IMR-90 (cell line): ENCODE measurements at regions not wholly inside any gene's neighbourhood (a gene's known extent, or its start where the extent isn't known, plus 50 kb on each side); places are given as distances from the start of the nearest gene placed in this dataset.

Experiments used
- ATAC-seq: fragments of 200-7000 bp; cut with Tn5 transposase; 2 replicates; pipeline ENCODE4 v1.9.1; 2020; ENCODE audit warnings: low read depth, mild to moderate bottlenecking, moderate library complexity
- BruUV-seq: library from RNA; stranded (reverse); fragments of 400-500 nt; replicated peaks from 2 replicates; lab custom pipeline; 2021; lab: Mats Ljungman, UMichigan
- CTCF ChIA-PET: fragments of 300-600 bp; formaldehyde crosslinking; extraction: SDS; loops from one replicate; lab custom pipeline; 2021; ENCODE audit warnings: antibody characterized with exemption; lab: Yijun Ruan, JAX
- POLR2A ChIA-PET: fragments of 300-600 bp; sonication (Branson Sonifier 250); formaldehyde crosslinking; loops from one replicate; lab custom pipeline; 2022; ENCODE audit warnings: antibody characterized with exemption; ENCODE audit not compliant: unreplicated experiment; lab: Charles Lee
- DNase-seq: peaks from one replicate; pipeline ENCODE4 v3.0.0; 2013
- H2AFZ ChIP-seq: replicated peaks from 2 replicates; pipeline ENCODE3; 2013; ENCODE audit warnings: low read length, mild to moderate bottlenecking; ENCODE audit not compliant: poor library complexity
- H2AK5ac ChIP-seq: 2 replicates; pipeline ENCODE4 v1.6.1; 2013; ENCODE audit warnings: low read depth, low read length, inconsistent platforms
- H2AK9ac ChIP-seq: replicated peaks from 2 replicates; pipeline ENCODE3; 2013; ENCODE audit warnings: mild to moderate bottlenecking, low read depth, low read length, moderate library complexity; ENCODE audit not compliant: poor library complexity
- H2BK120ac ChIP-seq: 2 replicates; pipeline ENCODE4 v1.6.1; 2013; ENCODE audit warnings: low read depth, low read length, inconsistent platforms
- H2BK15ac ChIP-seq: 3 replicates; pipeline ENCODE4 v1.6.1; 2013; ENCODE audit warnings: low read depth, low read length, inconsistent platforms
- H2BK20ac ChIP-seq: 2 replicates; pipeline ENCODE4 v1.6.1; 2013; ENCODE audit warnings: low read depth, mild to moderate bottlenecking, inconsistent platforms, low read length, moderate library complexity
- H2BK5ac ChIP-seq: 2 replicates; pipeline ENCODE4 v1.6.1; 2013; ENCODE audit warnings: mild to moderate bottlenecking, low read depth, low read length, inconsistent platforms; ENCODE audit not compliant: poor library complexity, severe bottlenecking
- H3K14ac ChIP-seq: replicated peaks from 2 replicates; pipeline ENCODE4 v1.6.1; 2013; ENCODE audit warnings: low read depth, low read length, inconsistent platforms
- H3K18ac ChIP-seq: 2 replicates; pipeline ENCODE4 v1.6.1; 2013; ENCODE audit warnings: low read depth, low read length, control low read depth
- H3K23ac ChIP-seq: 2 replicates; pipeline ENCODE4 v1.6.1; 2013; ENCODE audit warnings: low read depth, low read length, inconsistent platforms
- H3K27ac ChIP-seq: 2 replicates; pipeline ENCODE4 v1.5.1; 2013; ENCODE audit warnings: mild to moderate bottlenecking, control low read depth, low read length; ENCODE audit not compliant: insufficient read depth
- H3K27me3 ChIP-seq: 2 replicates; pipeline ENCODE4 v1.6.1; 2013; ENCODE audit warnings: low read length; ENCODE audit not compliant: control insufficient read depth, insufficient read depth
- H3K36me3 ChIP-seq: 2 replicates; pipeline ENCODE4 v1.6.1; 2013; ENCODE audit warnings: low read length, mixed read lengths; ENCODE audit not compliant: control insufficient read depth, insufficient read depth
- H3K4ac ChIP-seq: 2 replicates; pipeline ENCODE4 v1.6.1; 2013; ENCODE audit warnings: low read depth, low read length, inconsistent platforms
- H3K4me1 ChIP-seq: 2 replicates; pipeline ENCODE4 v1.6.1; 2013; ENCODE audit warnings: low read length, mixed read lengths; ENCODE audit not compliant: control insufficient read depth, insufficient read depth
- H3K4me2 ChIP-seq: 2 replicates; pipeline ENCODE4 v1.6.1; 2013; ENCODE audit warnings: low read depth, mild to moderate bottlenecking, control low read depth, low read length, moderate library complexity
- H3K4me3 ChIP-seq: 2 replicates; pipeline ENCODE4 v1.5.1; 2013; ENCODE audit warnings: low read depth, mild to moderate bottlenecking, control low read depth, low read length, moderate library complexity; ENCODE audit not compliant: insufficient read depth
- H3K56ac ChIP-seq: 2 replicates; pipeline ENCODE4 v1.6.1; 2013; ENCODE audit warnings: low read length, inconsistent platforms; ENCODE audit not compliant: insufficient read depth; ENCODE audit errors: extremely low read depth
- H3K79me1 ChIP-seq, 2 experiments: 2 replicates each; pipeline ENCODE4 v1.6.1; 2013; ENCODE audit warnings: low read length in 2 of 2, inconsistent platforms in 1 of 2, low read depth in 1 of 2
- H3K9ac ChIP-seq: 2 replicates; pipeline ENCODE4 v1.6.1; 2013; ENCODE audit warnings: low read depth, low read length, control low read depth
- H3K9me1 ChIP-seq: 2 replicates; pipeline ENCODE4 v1.6.1; 2013; ENCODE audit warnings: low read length, inconsistent platforms; ENCODE audit not compliant: insufficient read depth
- H3K9me3 ChIP-seq: 2 replicates; pipeline ENCODE4 v1.6.1; 2013; ENCODE audit warnings: low read length; ENCODE audit not compliant: control insufficient read depth, insufficient read depth
- H4K20me1 ChIP-seq: 2 replicates; pipeline ENCODE4 v1.6.1; 2013; ENCODE audit warnings: low read length, inconsistent platforms; ENCODE audit not compliant: insufficient read depth
- H4K5ac ChIP-seq: 2 replicates; pipeline ENCODE4 v1.6.1; 2013; ENCODE audit warnings: mild to moderate bottlenecking, low read depth, low read length, control low read depth
- H4K8ac ChIP-seq, 2 experiments: 2 replicates each; pipeline ENCODE4 v1.6.1; 2013; ENCODE audit warnings: low read depth in 2 of 2, low read length in 2 of 2, control low read depth in 1 of 2, inconsistent platforms in 1 of 2
- H4K91ac ChIP-seq: 2 replicates; pipeline ENCODE4 v1.6.1; 2013; ENCODE audit warnings: low read depth, low read length, inconsistent platforms; ENCODE audit not compliant: insufficient read depth
- CEBPB ChIP-seq: IDR thresholded peaks from 2 replicates; pipeline ENCODE4 v1.6.1; 2012; ENCODE audit warnings: low read depth, low read length, improper control_type of control experiment
- CHD1 ChIP-seq: IDR thresholded peaks from 2 replicates; pipeline ENCODE4 v1.6.1; 2012; ENCODE audit warnings: low read depth, low read length, improper control_type of control experiment
- MAZ ChIP-seq: IDR thresholded peaks from 2 replicates; pipeline ENCODE4 v1.6.1; 2012; ENCODE audit warnings: low read depth, mild to moderate bottlenecking, low read length, improper control_type of control experiment, moderate library complexity, borderline replicate concordance
- RFX5 ChIP-seq: IDR thresholded peaks from 2 replicates; pipeline ENCODE4 v1.8.0; 2012; ENCODE audit warnings: low read depth, mild to moderate bottlenecking, low read length, moderate library complexity
- SMC3 ChIP-seq: fragments of 150-350 bp; IDR thresholded peaks from 2 replicates; pipeline ENCODE4 v1.6.1; 2016; ENCODE audit warnings: low read depth, mild to moderate bottlenecking, antibody characterized with exemption, low read length, moderate library complexity
- WGBS, 2 experiments: methylation state at CpG; one replicate each; pipeline versions ENCODE4 v1.1.5 to v1.1.7; 2013; ENCODE audit warnings: missing lambda C conversion rate in 2 of 2; ENCODE audit not compliant: insufficient read length in 1 of 2; ENCODE audit errors: extremely low coverage in 2 of 2; 5-methylcytosine and 5-hydroxymethylcytosine counted together
- dilution Hi-C: fragments of 300-500 bp; cut with HindIII; formaldehyde crosslinking; loops from one replicate; pipeline ENCODE4 v1.14.3; 2018; ENCODE audit warnings: low sequenced_read_pairs; ENCODE audit not compliant: unreplicated experiment
- in situ Hi-C: fragments of 300-500 bp; cut with MboI; formaldehyde crosslinking; loops from 3 replicates; pipeline ENCODE4 v1.14.3; 2019; ENCODE audit warnings: low sequenced_read_pairs, inconsistent platforms, mixed read lengths
- intact Hi-C: fragments of 100-400 bp; cut with micrococcal nuclease; formaldehyde crosslinking; loops from 2 replicates; pipeline ENCODE4 v1.10.0; 2022

GRCh38 chr21:18826562-18826961 is 423.0 kb upstream of the TMPRSS15 start:
- Histone ChIP-seq H3K23ac (no peak overlapping the region), H3K27ac (no peak overlapping the region), H2AFZ (no peak overlapping the region), H4K91ac (no peak overlapping the region), H3K4ac (no peak overlapping the region), H2BK20ac (no peak overlapping the region), H3K9me3 (0 out of 2 replicates have a peak, but pooled peaks cover 3% of the 10 kb centered on the region), H3K4me1 (no peaks in the 10 kb centered on the region), H2BK120ac (no peak overlapping the region), H2BK15ac (no peak overlapping the region), H3K18ac (no peak overlapping the region), H3K36me3 (no peaks in the 10 kb centered on the region), H4K5ac (no peak overlapping the region), H3K14ac (no peak overlapping the region), H3K79me1 (no peaks in the 10 kb centered on the region), H3K56ac (no peak overlapping the region), H2AK9ac (no peak overlapping the region), H4K8ac (no peak overlapping the region), H3K4me3 (no peak overlapping the region), H3K9me1 (no peaks in the 10 kb centered on the region), H3K4me2 (no peak overlapping the region), H4K20me1 (no peaks in the 10 kb centered on the region), H2BK5ac (no peak overlapping the region), H2AK5ac (no peak overlapping the region), H3K9ac (no peak overlapping the region), H3K27me3 (no peaks in the 10 kb centered on the region)
- TF ChIP-seq CEBPB (no peak), CHD1 (no peak), SMC3 (no peak), RFX5 (no peak), MAZ (no peak)
- no CpG with 5 or more reads among the region's 4 CpGs for WGBS, 2 experiments
- dilution Hi-C loops: no loop called here
- ChIA-PET POLR2A (no interaction called here), CTCF (no interaction called here)
- ATAC-seq: no peak
- in situ Hi-C loops: no loop called here
- intact Hi-C loops: no loop called here
- no TSS peak for BruUV-seq
- DNase-seq: no peak
